ENCODE measurements at regions not wholly inside any gene's neighbourhood (a gene's known extent, or its start where the extent isn't known, plus 50 kb on each side); places are given as distances from the start of the nearest gene placed in this dataset.
A peak's percentile ranks its signal among the peaks of the same experiment; 100 is the strongest.
"Not testable (repeated sequence)": the region's sequence is repeated elsewhere in the genome, so short reads cannot be mapped to it uniquely, and the experiment has no call there.

- no peak for DNase-seq (ENCODE audit: low spot score)
Observed at GRCh38 chrY:19053806-19054205, 280.3 kb upstream of the HSFY2 start.

DNA sequence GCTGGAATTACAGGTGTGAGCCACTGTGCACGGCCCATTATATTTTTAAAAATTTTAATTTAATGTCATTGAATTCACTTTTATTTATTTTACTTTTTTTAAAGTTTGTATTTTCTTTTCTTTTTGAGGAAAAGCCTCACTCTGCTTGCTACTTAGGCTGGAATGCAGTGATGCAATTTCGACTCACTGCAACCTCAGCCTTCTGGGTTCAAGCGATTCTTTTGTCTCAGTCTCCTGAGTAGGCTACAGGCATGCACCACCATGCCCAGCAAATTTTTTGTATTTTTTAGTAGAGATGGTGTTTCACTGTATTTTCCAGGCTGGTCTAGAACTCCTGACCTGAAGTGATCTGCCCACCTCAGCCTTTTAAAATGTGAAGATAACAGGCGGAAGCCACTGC, 277.5 kb upstream of the HSFY2 start:
- no peak for DNase-seq (ENCODE audit: low spot score)

GRCh38 chrY:19042984-19043442, 269.5 kb upstream of the HSFY2 start:
- no peak for DNase-seq (ENCODE audit: low spot score)

- no peak for DNase-seq (ENCODE audit: low spot score)
Observed at GRCh38 chrY:19042306-19042958, 268.9 kb upstream of the HSFY2 start.

DNA sequence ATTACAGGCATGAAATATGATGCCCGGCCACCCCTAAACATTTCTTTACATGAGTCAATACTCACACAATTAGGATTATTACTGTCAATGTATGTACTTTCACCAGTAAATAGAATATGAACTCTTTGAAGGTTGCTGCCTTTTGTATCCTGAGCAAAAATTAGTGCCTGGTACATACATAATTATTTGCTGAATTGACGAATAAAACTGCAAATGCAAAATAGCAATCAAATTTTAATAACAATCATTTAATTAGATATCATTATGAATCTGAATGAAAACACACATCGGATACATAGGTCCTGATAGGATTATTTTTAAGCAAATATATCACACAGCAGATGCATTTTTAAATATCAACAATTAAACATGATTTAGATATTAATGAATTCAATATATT, 253.1 kb upstream of the HSFY2 start:
- no peak for DNase-seq (ENCODE audit: low spot score)

DNA sequence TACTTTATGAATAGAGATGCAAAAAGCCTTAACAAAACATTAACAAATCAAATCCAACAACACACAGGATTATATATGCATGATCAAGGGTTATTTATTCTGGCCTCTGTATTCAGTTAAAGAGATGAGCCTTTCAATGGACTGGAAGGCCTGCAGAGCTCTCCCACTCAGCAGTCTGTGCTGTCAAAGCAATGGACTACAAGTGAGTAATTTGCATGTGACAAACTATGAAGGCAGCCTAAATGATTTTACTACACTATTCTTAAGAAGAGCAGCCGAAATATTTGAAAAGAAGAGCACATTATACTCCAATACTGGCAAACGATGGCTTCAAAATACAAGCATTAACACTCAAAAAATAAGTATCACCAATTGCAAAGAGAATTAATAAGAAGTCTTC, 250.4 kb upstream of the HSFY2 start:
- no peak for DNase-seq (ENCODE audit: low spot score)

DNA sequence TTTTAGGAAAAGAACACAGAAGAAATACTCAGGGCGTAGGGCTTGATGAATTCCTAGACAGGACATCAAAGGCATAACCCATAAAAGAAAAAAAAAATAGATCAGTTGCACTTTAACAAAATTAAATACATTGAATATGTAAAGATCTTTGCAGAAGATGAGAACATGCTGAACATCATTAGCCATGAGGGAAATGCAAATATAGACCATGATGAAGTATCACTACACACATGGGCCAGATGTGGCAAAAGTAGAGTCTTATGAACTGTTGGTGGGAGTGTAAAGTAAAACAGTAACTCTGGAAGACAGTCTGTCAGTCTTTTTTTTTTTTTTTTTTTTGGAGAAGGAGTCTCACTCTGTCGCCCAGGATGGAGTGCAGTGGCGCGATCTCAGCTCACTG, 246.7 kb upstream of the HSFY2 start:
- no peak for DNase-seq (ENCODE audit: low spot score)

GRCh38 chrY:19016990-19017389, 243.5 kb upstream of the HSFY2 start:
- no peak for DNase-seq (ENCODE audit: low spot score)

DNA sequence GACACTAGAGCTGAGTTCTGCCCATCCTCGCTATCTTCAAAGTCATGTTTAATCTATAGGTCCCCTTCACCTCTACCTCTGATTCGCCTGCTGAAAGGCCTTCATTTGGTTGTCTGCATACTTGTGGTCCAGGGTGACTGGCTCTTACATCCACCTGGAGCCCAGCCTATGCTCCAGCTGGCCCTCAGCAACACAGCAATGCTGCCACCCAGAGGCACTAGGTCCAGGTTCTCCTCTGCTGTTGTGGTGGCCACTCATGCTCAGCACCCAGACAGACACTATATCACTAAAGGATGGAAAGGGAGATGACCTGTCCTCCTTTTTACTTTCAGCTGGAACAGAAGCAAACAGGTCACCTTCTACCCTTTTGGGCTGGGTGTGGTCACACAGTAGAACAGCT, 242.3 kb upstream of the HSFY2 start:
- DNase-seq (ENCODE audit: low spot score), result peak; percentile 12

- no peak for DNase-seq (ENCODE audit: low spot score)
Observed at GRCh38 chrY:19015213-19015612, 241.7 kb upstream of the HSFY2 start.

- DNase-seq (ENCODE audit: low spot score), result no peak
Observed at GRCh38 chrY:19012985-19013384, 239.4 kb upstream of the HSFY2 start.

DNA sequence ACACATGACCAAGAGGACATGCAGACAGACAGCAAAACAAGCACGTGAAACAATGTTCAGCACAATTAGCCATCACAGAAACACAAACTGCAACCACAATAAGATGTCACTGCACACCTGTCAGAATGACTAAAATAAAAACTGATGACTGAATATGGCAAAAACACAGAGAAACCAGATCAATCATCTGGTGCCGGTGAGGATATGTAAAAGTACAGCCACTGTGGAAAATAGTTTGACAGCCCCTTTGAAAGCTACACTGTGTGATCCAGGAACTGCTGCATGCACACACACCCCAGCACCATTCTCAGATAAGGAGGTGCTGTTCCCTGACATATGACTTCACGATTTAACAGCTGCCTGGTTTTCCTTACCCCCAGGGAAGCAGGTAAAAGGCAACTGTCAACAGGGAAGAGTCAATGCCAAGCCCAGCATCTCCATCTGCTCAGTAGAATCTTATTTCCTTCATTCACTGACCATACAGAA, 238.1 kb upstream of the HSFY2 start:
- no peak for DNase-seq (ENCODE audit: low spot score)

DNA sequence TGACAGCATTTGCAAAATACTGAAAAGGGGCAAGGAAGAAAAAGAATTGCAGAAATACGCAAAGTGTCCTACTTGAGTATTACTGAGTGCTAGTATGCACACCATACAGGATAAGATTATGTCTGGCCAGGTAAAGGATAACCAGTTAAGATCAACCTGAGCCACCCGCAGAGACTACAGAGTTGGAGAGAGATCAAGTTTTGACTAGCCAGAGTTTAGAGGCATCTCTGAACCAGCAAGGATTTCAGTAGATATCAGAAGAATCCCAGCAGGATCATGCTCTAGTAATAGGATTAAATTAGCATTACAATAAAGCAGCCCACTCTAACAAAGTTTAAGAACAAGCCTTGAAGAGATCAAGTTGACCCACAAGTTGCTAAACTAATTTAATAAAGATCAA, 232.7 kb upstream of the HSFY2 start:
- DNase-seq (ENCODE audit: low spot score), result no peak

DNA sequence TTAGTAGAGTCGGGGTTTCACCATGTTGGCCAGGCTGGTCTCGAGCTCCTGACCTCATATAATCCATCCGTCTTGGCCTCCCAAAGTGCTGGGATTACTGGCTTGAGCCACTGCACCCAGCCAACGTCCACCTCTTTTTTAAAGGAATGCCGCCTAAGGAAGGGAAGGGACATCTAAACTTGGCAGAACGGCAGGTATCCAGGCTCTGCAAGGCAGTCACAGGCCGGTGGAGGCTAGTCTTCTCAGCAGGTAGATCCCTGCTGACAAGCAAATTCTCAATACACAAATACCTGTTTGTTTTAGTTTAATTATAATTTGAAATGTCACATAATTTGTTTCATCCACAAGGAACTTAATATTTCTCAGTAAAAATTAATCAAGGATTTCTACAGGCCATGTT, 232.0 kb upstream of the HSFY2 start:
- no peak for DNase-seq (ENCODE audit: low spot score)

- DNase-seq (ENCODE audit: low spot score), result no peak
Observed at GRCh38 chrY:18997635-18998240, 224.2 kb upstream of the HSFY2 start.

DNA sequence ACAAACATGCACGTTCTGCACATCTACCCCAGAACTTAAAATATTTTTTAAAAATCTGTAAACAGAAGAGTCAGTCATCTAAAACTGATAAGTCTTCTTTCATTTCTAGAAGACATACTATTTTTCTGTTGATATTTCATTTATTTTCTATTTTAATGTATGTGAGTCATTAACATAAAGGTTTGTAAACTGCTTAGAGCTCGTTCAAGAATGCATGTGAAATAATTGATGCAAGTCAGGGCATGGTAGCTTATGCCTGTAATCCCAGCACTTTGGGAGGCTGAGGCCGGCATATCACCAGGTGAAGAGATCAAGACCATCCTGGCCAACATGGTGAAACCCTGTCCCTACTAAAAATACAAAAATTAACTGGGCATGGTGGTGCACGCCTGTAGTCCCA, 219.9 kb upstream of the HSFY2 start:
- DNase-seq (ENCODE audit: low spot score), result no peak

DNA sequence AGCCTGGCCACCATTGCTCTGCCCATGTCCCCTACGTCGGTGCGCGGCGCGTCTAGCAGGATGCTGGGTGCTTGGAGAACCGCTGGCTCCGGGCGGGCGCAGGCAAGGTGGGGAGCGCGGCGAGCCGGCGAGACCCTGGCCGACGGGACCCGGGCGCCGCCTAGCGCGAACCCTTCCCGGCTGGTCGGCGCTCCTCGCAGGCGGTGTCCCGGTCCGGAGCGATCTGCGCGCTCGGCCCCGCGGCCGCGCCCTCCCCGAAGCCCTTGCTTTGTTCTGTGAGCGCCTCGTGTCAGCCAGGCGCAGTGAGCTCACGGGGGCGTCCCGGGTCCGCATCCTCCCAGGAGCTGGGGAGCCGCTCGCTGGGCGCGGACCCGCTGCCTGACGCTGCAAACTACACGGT, 219.1 kb upstream of the HSFY2 start:
- DNase-seq (ENCODE audit: low spot score), result not testable (repeated sequence)

DNA sequence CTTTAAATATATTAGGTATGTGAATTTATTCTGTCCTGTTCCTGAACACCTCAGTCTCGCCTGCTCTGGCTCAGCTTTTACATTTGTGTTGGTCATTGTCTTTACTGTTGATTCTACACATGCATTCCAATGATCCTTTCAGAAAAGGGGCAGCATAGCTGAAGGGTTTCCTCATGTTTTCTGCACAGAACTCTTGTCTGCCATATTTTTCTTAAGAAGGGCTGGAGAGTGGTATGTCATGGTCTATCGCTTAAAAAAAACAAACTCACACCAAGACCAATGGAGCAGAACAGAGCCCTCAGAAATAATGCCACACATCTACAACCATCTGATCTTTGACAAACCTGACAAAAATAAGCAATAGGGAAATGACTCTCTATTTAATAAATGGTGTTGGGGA, 215.8 kb upstream of the HSFY2 start:
- no peak for DNase-seq (ENCODE audit: low spot score)

DNA sequence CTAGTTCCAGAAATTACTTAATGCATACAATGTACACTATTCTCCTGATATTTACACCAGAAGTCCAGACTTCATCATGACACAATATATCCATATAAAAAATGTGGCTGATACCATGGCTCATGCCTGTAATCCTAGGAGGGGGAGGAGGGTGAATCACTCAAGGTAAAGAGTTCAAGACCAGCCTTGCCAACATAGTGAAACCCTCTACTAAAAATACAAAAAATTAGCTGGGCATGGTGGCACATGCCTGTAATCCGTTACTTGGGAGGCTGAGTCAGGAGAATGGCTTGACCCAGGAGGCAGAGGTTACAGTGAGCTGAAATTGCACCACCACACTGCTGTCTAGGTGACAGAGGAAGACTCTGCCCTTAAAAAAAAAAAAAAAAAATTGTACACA, 192.5 kb upstream of the HSFY2 start:
- no peak for DNase-seq (ENCODE audit: low spot score)

DNA sequence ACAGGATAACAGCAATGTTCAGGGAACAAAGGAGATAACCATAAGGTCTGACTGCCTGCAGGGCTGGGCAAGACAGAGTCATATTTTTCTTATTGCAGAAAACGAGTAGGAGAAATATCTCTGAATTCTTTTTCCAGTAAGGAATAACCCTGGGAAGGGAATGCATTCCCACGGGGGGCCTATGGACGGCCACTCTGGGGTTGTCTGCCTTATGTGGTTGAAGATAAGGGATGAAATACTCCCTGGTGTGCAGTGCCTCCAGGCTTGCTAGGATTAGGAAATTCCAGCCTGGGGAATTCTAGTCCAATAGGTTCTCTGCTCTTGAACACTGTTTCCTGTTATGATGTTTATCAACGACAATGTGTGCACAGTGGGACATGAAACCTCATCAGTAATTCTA, 185.3 kb upstream of the HSFY2 start:
- no peak for DNase-seq (ENCODE audit: low spot score)

DNA sequence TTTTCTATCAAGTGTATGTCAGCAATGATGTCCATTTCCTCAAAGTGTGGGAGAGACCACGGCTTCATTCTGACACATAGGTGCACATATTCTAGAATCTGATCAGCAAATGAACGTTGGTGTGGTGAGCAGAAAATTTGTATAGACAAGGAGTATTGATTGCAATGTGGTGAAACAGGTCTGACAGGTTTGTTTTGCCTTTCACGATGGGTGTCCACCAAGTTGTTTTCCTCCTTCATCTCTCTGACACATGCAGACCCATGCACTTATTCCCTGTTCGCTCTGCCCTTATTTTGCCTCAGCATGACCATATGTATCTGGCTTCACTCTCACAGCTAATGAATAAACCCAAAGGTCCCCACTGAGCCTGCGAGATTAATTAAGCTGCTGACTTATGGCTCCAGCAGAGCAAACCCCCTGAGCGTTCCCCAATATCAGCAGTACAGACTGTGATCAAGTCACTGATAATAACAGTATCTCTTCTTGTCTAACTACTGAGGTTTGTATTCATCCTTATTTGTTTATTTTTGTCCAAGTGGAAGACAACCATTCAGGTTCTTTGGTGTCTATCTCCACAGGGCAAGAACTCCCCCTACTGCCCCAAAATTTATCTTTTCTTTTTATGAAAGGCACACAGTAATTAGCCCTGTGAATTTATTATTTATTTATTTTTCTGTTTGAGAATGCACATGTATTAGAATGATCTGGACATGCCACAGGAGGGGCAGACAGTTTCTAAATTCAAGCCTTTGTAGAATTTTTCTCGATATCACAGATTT, 178.3 kb upstream of the HSFY2 start:
- no peak for DNase-seq (ENCODE audit: low spot score)

GRCh38 chrY:18951019-18951418, 177.5 kb upstream of the HSFY2 start:
- no peak for DNase-seq (ENCODE audit: low spot score)

GRCh38 chrY:18936831-18937230, 163.3 kb upstream of the HSFY2 start:
- DNase-seq (ENCODE audit: low spot score), result no peak
